Memory B cell (primary cell): ENCODE measurements at regions not wholly inside any gene's neighbourhood (a gene's known extent, or its start where the extent isn't known, plus 50 kb on each side); places are given as distances from the start of the nearest gene placed in this dataset.
"Not testable (repeated sequence)": the region's sequence is repeated elsewhere in the genome, so short reads cannot be mapped to it uniquely, and the experiment has no call there.

Source experiments
- ATAC-seq: fragments of 150-1000 bp; cut with Tn5 transposase; 2 replicates; pipeline ENCODE4 v1.10.0; 2021; ENCODE audit warnings: low read depth, mild to moderate bottlenecking, moderate library complexity
- DNase-seq, 2 donors: peaks; one replicate each; pipeline ENCODE4 v3.0.0; 2022; ENCODE audit warnings: low spot score in 2 of 2
- H3K27ac Mint-ChIP-seq: one replicate; pipeline ENCODE4 v1.8.0; 2022; ENCODE audit warnings: mild to moderate bottlenecking, moderate library complexity, mixed read lengths
- H3K27me3 Mint-ChIP-seq: one replicate; pipeline ENCODE4 v1.8.0; 2022; ENCODE audit warnings: mixed read lengths
- H3K36me3 Mint-ChIP-seq: one replicate; pipeline ENCODE4 v1.8.0; 2022; ENCODE audit warnings: mild to moderate bottlenecking, mixed read lengths
- H3K4me1 Mint-ChIP-seq: one replicate; pipeline ENCODE4 v1.8.0; 2022; ENCODE audit warnings: mixed read lengths
- H3K4me3 Mint-ChIP-seq: one replicate; pipeline ENCODE4 v1.8.0; 2022; ENCODE audit warnings: mild to moderate bottlenecking, moderate library complexity, mixed read lengths
- H3K9me3 Mint-ChIP-seq: one replicate; pipeline ENCODE4 v1.8.0; 2022; ENCODE audit warnings: mixed read lengths

- Mint-ChIP-seq H3K4me1 (no peaks in the 10 kb centered on the region), H3K36me3 (no peaks in the 10 kb centered on the region), H3K9me3 (peaks cover 6% of the 10 kb centered on the region), H3K27me3 (peaks cover 4% of the 10 kb centered on the region), H3K4me3 (no peak overlapping the region), H3K27ac (no peak overlapping the region)
- ATAC-seq, result no peak
- DNase-seq, result no peak
Measured at GRCh38 chr3:22685597-22685996, 517.5 kb upstream of the UBE2E2 start.

GRCh38 chr3:22691407-22691806 is 511.7 kb upstream of the UBE2E2 start:
- no peak for ATAC-seq
- H3K27ac Mint-ChIP-seq, result no peak overlapping the region
- no peak overlapping the region for H3K4me3 Mint-ChIP-seq
- no peaks in the 10 kb centered on the region for H3K27me3 Mint-ChIP-seq
- no peaks in the 10 kb centered on the region for H3K36me3 Mint-ChIP-seq
- DNase-seq, result no peak
- H3K9me3 Mint-ChIP-seq, result peaks cover 4% of the 10 kb centered on the region
- no peaks in the 10 kb centered on the region for H3K4me1 Mint-ChIP-seq

GRCh38 chr3:22691856-22692628 is 511.1 kb upstream of the UBE2E2 start:
- DNase-seq (no peak), ATAC-seq (no peak)
- H3K4me1 Mint-ChIP-seq, result no peaks in the 10 kb centered on the region
- H3K4me3 Mint-ChIP-seq, result no peak overlapping the region
- H3K27me3 Mint-ChIP-seq, result no peaks in the 10 kb centered on the region
- H3K9me3 Mint-ChIP-seq, result peaks cover 2% of the 10 kb centered on the region
- H3K36me3 Mint-ChIP-seq, result no peaks in the 10 kb centered on the region
- H3K27ac Mint-ChIP-seq, result no peak overlapping the region

GRCh38 chr3:22700876-22701275 is 502.3 kb upstream of the UBE2E2 start:
- Mint-ChIP-seq H3K27ac (no peak overlapping the region), H3K4me3 (no peak overlapping the region), H3K27me3 (no peaks in the 10 kb centered on the region), H3K9me3 (peaks cover 3% of the 10 kb centered on the region), H3K36me3 (no peaks in the 10 kb centered on the region), H3K4me1 (no peaks in the 10 kb centered on the region)
- ATAC-seq (no peak), DNase-seq (no peak)

- H3K4me3 Mint-ChIP-seq, result no peak overlapping the region
Measured at GRCh38 chr3:22704166-22704565, 499.0 kb upstream of the UBE2E2 start.

GRCh38 chr3:22704571-22705354 is 498.4 kb upstream of the UBE2E2 start:
- Mint-ChIP-seq H3K9me3 (peaks cover 6% of the 10 kb centered on the region), H3K27ac (no peak overlapping the region), H3K27me3 (no peaks in the 10 kb centered on the region), H3K4me3 (no peak overlapping the region), H3K36me3 (no peaks in the 10 kb centered on the region), H3K4me1 (no peaks in the 10 kb centered on the region)
- DNase-seq (no peak), ATAC-seq (no peak)

More at GRCh38 chr3:22704166-22704565, 499.0 kb upstream of the UBE2E2 start:
- DNase-seq (no peak), ATAC-seq (no peak)
- Mint-ChIP-seq H3K9me3 (peaks cover 4% of the 10 kb centered on the region), H3K36me3 (no peaks in the 10 kb centered on the region), H3K4me1 (no peaks in the 10 kb centered on the region), H3K27me3 (no peaks in the 10 kb centered on the region), H3K27ac (no peak overlapping the region)

- not testable (repeated sequence) for DNase-seq, H3K27me3 Mint-ChIP-seq, H3K4me3 Mint-ChIP-seq, H3K27ac Mint-ChIP-seq, H3K4me1 Mint-ChIP-seq, ATAC-seq, H3K36me3 Mint-ChIP-seq
- H3K9me3 Mint-ChIP-seq, result peaks cover 12% of the 10 kb centered on the region
Measured at GRCh38 chr3:22706922-22707321, 496.2 kb upstream of the UBE2E2 start.

GRCh38 chr3:22713936-22714335 is 489.2 kb upstream of the UBE2E2 start:
- H3K9me3 Mint-ChIP-seq, result peaks cover 14% of the 10 kb centered on the region
- H3K36me3 Mint-ChIP-seq, result no peaks in the 10 kb centered on the region
- no peaks in the 10 kb centered on the region for H3K27me3 Mint-ChIP-seq
- ATAC-seq (no peak), DNase-seq (no peak)
- no peaks in the 10 kb centered on the region for H3K4me1 Mint-ChIP-seq
- no peak overlapping the region for H3K27ac Mint-ChIP-seq
- no peak overlapping the region for H3K4me3 Mint-ChIP-seq

GRCh38 chr3:22714749-22715148 is 488.4 kb upstream of the UBE2E2 start:
- H3K4me3 Mint-ChIP-seq, result no peak overlapping the region
- no peaks in the 10 kb centered on the region for H3K4me1 Mint-ChIP-seq
- no peaks in the 10 kb centered on the region for H3K36me3 Mint-ChIP-seq
- H3K9me3 Mint-ChIP-seq, result peaks cover 12% of the 10 kb centered on the region
- no peak overlapping the region for H3K27ac Mint-ChIP-seq
- no peak for ATAC-seq
- no peaks in the 10 kb centered on the region for H3K27me3 Mint-ChIP-seq
- DNase-seq, result no peak

- no peak overlapping the region for H3K4me3 Mint-ChIP-seq
- no peaks in the 10 kb centered on the region for H3K36me3 Mint-ChIP-seq
- H3K27ac Mint-ChIP-seq, result no peak overlapping the region
- H3K4me1 Mint-ChIP-seq, result no peaks in the 10 kb centered on the region
- H3K9me3 Mint-ChIP-seq, result peaks cover 3% of the 10 kb centered on the region
- ATAC-seq, result no peak
- no peaks in the 10 kb centered on the region for H3K27me3 Mint-ChIP-seq
- DNase-seq, result no peak
Measured at GRCh38 chr3:22720596-22720995, 482.5 kb upstream of the UBE2E2 start.

GRCh38 chr3:22724420-22724819 is 478.7 kb upstream of the UBE2E2 start:
- no peak overlapping the region for H3K27ac Mint-ChIP-seq
- H3K36me3 Mint-ChIP-seq, result no peaks in the 10 kb centered on the region
- ATAC-seq (no peak), DNase-seq (no peak)
- H3K27me3 Mint-ChIP-seq, result peaks cover 4% of the 10 kb centered on the region
- H3K4me1 Mint-ChIP-seq, result no peaks in the 10 kb centered on the region
- peaks cover 1% of the 10 kb centered on the region for H3K9me3 Mint-ChIP-seq
- H3K4me3 Mint-ChIP-seq, result no peak overlapping the region

GRCh38 chr3:22728406-22728805 is 474.7 kb upstream of the UBE2E2 start:
- ATAC-seq, result no peak
- H3K4me3 Mint-ChIP-seq, result no peak overlapping the region
- no peak overlapping the region for H3K27ac Mint-ChIP-seq
- no peaks in the 10 kb centered on the region for H3K4me1 Mint-ChIP-seq
- peaks cover 1% of the 10 kb centered on the region for H3K9me3 Mint-ChIP-seq
- no peaks in the 10 kb centered on the region for H3K36me3 Mint-ChIP-seq
- DNase-seq, result no peak
- peaks cover 4% of the 10 kb centered on the region for H3K27me3 Mint-ChIP-seq

GRCh38 chr3:22729212-22729611 is 473.9 kb upstream of the UBE2E2 start:
- Mint-ChIP-seq H3K36me3 (no peaks in the 10 kb centered on the region), H3K4me3 (no peak overlapping the region), H3K9me3 (peaks cover 1% of the 10 kb centered on the region), H3K27me3 (peaks cover 4% of the 10 kb centered on the region), H3K27ac (no peak overlapping the region), H3K4me1 (no peaks in the 10 kb centered on the region)
- DNase-seq, result no peak
- no peak for ATAC-seq

- Mint-ChIP-seq H3K4me3 (no peak overlapping the region), H3K4me1 (no peaks in the 10 kb centered on the region), H3K27ac (no peak overlapping the region), H3K27me3 (peaks cover 4% of the 10 kb centered on the region), H3K36me3 (no peaks in the 10 kb centered on the region), H3K9me3 (peaks cover 1% of the 10 kb centered on the region)
- DNase-seq (no peak), ATAC-seq (no peak)
Measured at GRCh38 chr3:22729981-22730380, 473.1 kb upstream of the UBE2E2 start.
